C4-2B (cell line): ENCODE measurements at regions not wholly inside any gene's neighbourhood (a gene's known extent, or its start where the extent isn't known, plus 50 kb on each side); places are given as distances from the start of the nearest gene placed in this dataset.

ENCODE experiments used
- H3K27ac ChIP-seq: fragments of 450-650 bp; 2 replicates; pipeline ENCODE4 v1.5.1; 2017
- CTCF ChIP-seq: fragments of 450-650 bp; conservative IDR thresholded peaks from 2 replicates; pipeline ENCODE4 v1.5.1; 2017; ENCODE audit warnings: mild to moderate bottlenecking
- ZFX ChIP-seq: fragments of 450-650 bp; IDR thresholded peaks from 2 replicates; pipeline ENCODE4 v1.6.1; 2017

- no peak overlapping the region for H3K27ac ChIP-seq
- TF ChIP-seq ZFX, result no peak
- no peak for TF ChIP-seq CTCF
Measured at GRCh38 chr15:25613134-25613533, 174.3 kb upstream of the UBE3A start.

GRCh38 chr15:25611603-25612002, 172.8 kb upstream of the UBE3A start:
- no peak overlapping the region for H3K27ac ChIP-seq
- TF ChIP-seq CTCF, result no peak
- no peak for TF ChIP-seq ZFX

- no peak for TF ChIP-seq ZFX
- TF ChIP-seq CTCF, result no peak
Measured at GRCh38 chr15:25609371-25609770, 170.5 kb upstream of the UBE3A start.

GRCh38 chr15:25608926-25609325, 170.1 kb upstream of the UBE3A start:
- no peak for TF ChIP-seq CTCF
- no peak for TF ChIP-seq ZFX
- H3K27ac ChIP-seq, result no peak overlapping the region

More at GRCh38 chr15:25609371-25609770, 170.5 kb upstream of the UBE3A start:
- H3K27ac ChIP-seq, result no peak overlapping the region

- no peak overlapping the region for H3K27ac ChIP-seq
- TF ChIP-seq ZFX (no peak), CTCF (no peak)
Measured at GRCh38 chr15:25605151-25605550, 166.3 kb upstream of the UBE3A start.

- H3K27ac ChIP-seq, result no peak overlapping the region
- TF ChIP-seq CTCF (no peak), ZFX (no peak)
Measured at GRCh38 chr15:25600751-25601150, 161.9 kb upstream of the UBE3A start.

GRCh38 chr15:25597571-25597970, 158.7 kb upstream of the UBE3A start:
- no peak for TF ChIP-seq CTCF
- no peak for TF ChIP-seq ZFX
- H3K27ac ChIP-seq, result no peak overlapping the region
